ENCODE measurements at regions not wholly inside any gene's neighbourhood (a gene's known extent, or its start where the extent isn't known, plus 50 kb on each side); places are given as distances from the start of the nearest gene placed in this dataset.

DNA sequence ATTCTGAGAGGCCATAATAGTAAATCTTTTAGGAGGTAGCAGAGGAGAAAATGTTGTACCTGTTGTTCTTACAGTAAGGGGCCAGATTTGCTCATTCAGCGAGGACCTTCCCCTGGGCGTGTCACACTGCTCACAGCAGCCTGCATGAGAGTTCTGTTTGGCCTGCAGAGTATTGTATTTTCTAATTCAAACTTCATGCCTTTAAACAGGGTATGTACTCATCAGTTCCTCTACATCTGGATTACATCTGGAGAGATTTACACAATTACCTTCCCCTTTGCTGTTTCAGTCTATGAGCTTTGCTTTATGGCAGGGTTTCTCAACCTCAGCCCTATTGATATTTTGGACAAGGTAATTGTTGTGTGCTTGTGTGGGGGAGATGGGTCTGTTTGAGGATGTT, 170.9 kb upstream of the STK32A start:
- H3K4me3 Mint-ChIP-seq = no peak overlapping the region
- no peaks in the 10 kb centered on the region for H3K9me3 Mint-ChIP-seq
- no peak overlapping the region for H3K27ac Mint-ChIP-seq
- no peak for DNase-seq
- CTCF ChIA-PET = no interaction called here
- TF ChIP-seq, protein P1, sequence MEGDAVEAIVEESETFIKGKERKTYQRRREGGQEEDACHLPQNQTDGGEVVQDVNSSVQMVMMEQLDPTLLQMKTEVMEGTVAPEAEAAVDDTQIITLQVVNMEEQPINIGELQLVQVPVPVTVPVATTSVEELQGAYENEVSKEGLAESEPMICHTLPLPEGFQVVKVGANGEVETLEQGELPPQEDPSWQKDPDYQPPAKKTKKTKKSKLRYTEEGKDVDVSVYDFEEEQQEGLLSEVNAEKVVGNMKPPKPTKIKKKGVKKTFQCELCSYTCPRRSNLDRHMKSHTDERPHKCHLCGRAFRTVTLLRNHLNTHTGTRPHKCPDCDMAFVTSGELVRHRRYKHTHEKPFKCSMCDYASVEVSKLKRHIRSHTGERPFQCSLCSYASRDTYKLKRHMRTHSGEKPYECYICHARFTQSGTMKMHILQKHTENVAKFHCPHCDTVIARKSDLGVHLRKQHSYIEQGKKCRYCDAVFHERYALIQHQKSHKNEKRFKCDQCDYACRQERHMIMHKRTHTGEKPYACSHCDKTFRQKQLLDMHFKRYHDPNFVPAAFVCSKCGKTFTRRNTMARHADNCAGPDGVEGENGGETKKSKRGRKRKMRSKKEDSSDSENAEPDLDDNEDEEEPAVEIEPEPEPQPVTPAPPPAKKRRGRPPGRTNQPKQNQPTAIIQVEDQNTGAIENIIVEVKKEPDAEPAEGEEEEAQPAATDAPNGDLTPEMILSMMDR (IDR thresholded peaks at IDR 0.05) = no peak
- POLR2A ChIA-PET = no interaction called here
- H3K27me3 Mint-ChIP-seq = peaks cover 3% of the 10 kb centered on the region
- intact Hi-C loops (cut with micrococcal nuclease) = no loop called here
- ATAC-seq = no peak
- H3K4me1 Mint-ChIP-seq (ENCODE audit: low read depth) = peaks cover 2% of the 10 kb centered on the region
- no peaks in the 10 kb centered on the region for H3K36me3 Mint-ChIP-seq (ENCODE audit: low read depth)

DNA sequence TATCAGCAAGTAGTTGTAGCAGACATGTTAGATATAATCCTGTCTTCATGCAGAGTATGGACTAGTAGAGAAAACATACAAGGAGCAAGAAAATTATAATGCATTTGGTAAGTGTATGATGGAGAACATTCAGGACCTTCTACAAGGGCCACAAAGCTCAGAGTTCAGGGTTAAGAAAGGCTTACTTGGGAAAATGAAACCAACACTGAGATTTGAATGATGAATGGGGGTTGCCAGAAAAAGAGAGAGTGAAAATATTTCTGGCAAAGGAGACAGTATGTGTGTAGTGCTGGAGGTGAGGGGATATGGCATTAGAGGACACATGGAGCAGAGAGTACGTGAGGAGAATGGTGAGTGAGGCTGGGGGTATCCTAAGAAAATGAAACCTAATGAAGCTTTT, 169.8 kb upstream of the STK32A start:
- TF ChIP-seq, protein P1 (IDR thresholded peaks at IDR 0.05) = no peak
- Mint-ChIP-seq H3K36me3 (ENCODE audit: low read depth) (no peaks in the 10 kb centered on the region), H3K4me1 (ENCODE audit: low read depth) (peaks cover 2% of the 10 kb centered on the region), H3K27me3 (peaks cover 1% of the 10 kb centered on the region), H3K27ac (no peak overlapping the region), H3K9me3 (no peaks in the 10 kb centered on the region), H3K4me3 (no peak overlapping the region)
- ATAC-seq (no peak), DNase-seq (no peak)
- CTCF ChIA-PET = no interaction called here
- intact Hi-C loops (cut with micrococcal nuclease) = no loop called here
- POLR2A ChIA-PET = no interaction called here

DNA sequence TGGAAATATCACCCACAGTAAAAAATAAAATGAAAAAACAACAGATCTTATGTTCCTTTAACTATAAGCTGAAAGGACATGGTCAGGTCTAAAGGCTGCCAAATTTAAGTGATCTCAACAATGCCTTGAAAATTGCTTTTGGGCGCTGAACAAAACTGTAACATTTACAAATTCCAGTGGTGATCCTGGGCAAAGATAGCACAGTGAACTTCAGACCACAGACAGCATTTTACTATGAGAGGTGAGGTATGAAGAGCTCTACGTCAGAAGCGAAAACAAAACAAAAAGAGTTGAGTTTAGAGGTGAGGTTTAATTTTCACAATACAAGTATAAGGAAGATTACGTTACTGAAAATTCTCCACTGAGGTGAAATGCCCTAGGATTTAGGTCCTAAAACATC, 165.8 kb upstream of the STK32A start:
- Mint-ChIP-seq H3K27me3 (peaks cover 5% of the 10 kb centered on the region), H3K36me3 (ENCODE audit: low read depth) (no peaks in the 10 kb centered on the region), H3K4me1 (ENCODE audit: low read depth) (peaks cover 2% of the 10 kb centered on the region), H3K27ac (no peak overlapping the region), H3K4me3 (no peak overlapping the region), H3K9me3 (no peaks in the 10 kb centered on the region)
- intact Hi-C loops (cut with micrococcal nuclease) = no loop called here
- ChIA-PET CTCF (interaction anchor here (1.5 kb wide), 1 partner anchor 119 kb away, joined by 3 read pairs; no protein-coding TSS in a partner anchor), POLR2A (no interaction called here)
- TF ChIP-seq, protein P1 (IDR thresholded peaks at IDR 0.05) = no peak
- DNase-seq (no peak), ATAC-seq (no peak)

DNA sequence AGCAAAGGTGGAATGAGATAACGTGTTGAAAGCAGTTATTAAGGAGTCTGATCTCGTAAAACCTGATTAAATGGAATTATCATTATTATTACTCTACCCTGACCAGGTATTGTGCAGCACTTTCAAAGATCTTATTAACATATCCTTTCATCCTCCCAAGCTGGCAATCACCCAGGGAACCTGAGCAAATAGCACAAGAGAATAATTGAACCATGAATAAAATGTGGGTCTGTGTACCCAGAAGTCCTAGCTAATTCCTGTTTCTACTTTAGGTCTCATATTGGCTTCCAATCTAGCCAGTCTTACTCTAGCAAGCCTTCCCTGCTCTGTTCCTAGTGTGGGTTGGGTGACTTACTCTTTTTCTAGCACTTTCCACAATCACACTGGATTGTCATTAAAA, 162.2 kb upstream of the STK32A start:
- POLR2A ChIA-PET = no interaction called here
- DNase-seq (no peak), ATAC-seq (no peak)
- TF ChIP-seq, protein P1 (IDR thresholded peaks at IDR 0.05) = no peak
- H3K36me3 Mint-ChIP-seq (ENCODE audit: low read depth) = no peaks in the 10 kb centered on the region
- peaks cover 8% of the 10 kb centered on the region for H3K27me3 Mint-ChIP-seq
- CTCF ChIA-PET = no interaction called here
- no peak overlapping the region for H3K4me3 Mint-ChIP-seq
- intact Hi-C loops (cut with micrococcal nuclease) = no loop called here
- no peaks in the 10 kb centered on the region for H3K9me3 Mint-ChIP-seq
- H3K4me1 Mint-ChIP-seq (ENCODE audit: low read depth) = no peaks in the 10 kb centered on the region
- H3K27ac Mint-ChIP-seq = no peak overlapping the region

DNA sequence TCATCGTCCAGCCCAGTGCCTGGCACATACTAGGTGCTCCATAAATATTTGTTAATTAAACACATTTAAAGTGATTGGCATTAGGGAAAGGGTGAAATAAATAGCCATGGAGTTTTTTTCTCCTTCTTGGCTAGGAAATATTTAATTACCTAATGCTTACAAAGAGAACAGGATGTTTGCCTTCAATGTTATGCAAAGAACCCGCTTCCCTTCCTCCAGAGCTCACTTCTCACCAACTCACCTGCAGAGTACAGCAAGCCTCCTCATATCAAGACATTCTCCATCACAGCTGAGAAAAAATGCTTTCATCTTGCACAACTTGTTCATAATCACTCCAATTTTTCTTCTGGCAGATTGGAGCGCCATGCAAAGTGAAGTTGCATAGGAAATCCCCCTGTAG, 161.7 kb upstream of the STK32A start:
- Mint-ChIP-seq H3K27ac (no peak overlapping the region), H3K4me1 (ENCODE audit: low read depth) (no peaks in the 10 kb centered on the region), H3K27me3 (peaks cover 8% of the 10 kb centered on the region), H3K9me3 (no peaks in the 10 kb centered on the region), H3K36me3 (ENCODE audit: low read depth) (no peaks in the 10 kb centered on the region), H3K4me3 (no peak overlapping the region)
- TF ChIP-seq, protein P1 (IDR thresholded peaks at IDR 0.05) = no peak
- no peak for DNase-seq
- ATAC-seq = no peak
- intact Hi-C loops (cut with micrococcal nuclease) = no loop called here
- POLR2A ChIA-PET = no interaction called here
- CTCF ChIA-PET = no interaction called here
